ENCODE measurements at regions not wholly inside any gene's neighbourhood (a gene's known extent, or its start where the extent isn't known, plus 50 kb on each side); places are given as distances from the start of the nearest gene placed in this dataset.

GRCh38 chr12:28104316-28104715 is 85.9 kb upstream of the CCDC91 start:
- ATAC-seq (ENCODE audit: low FRiP score), result no peak

DNA sequence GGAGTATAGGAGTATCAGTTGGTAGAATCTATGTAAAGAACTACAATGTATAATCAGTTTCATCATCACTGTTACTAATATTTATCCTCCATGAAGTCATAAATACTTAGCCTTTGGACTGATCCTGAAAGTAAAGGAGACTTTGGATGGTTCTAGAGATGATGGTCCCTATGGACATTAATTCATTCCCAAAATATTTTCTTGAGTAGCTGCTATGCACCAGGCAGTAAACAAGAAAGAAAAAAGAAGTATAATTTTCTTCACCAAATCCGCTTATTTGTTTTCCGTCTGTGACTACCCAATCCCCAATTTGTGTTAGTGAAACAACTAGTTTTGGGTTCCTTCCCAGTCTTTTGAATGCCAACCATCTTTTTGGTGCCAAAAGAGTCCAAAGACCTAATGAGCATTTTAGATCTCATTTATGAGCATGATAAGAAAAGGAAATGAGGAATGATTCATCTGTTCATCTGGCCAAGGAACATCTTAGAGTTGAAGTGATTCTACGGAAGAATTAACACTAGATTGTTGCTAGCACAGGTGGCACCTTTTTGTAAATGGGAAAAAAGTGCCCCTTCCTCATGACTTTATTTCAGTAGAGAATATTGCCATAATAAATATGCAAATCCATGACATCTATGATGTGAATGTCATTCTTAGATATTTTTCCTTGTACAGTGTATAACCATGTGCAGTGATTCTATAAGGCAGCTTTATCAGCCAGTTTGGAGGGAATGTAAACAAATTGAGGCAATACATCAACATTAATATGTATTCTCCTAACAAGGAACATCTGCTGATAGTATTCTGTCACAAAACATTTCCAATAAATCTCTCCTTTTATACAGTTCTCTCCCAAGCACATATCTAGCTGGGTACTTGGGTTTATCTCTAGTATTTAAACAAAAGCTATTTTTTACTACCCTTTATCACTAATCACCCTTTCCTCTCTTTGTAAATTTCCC is 85.1 kb upstream of the CCDC91 start:
- TF ChIP-seq CTCF (IDR thresholded peaks at IDR 0.05), result no peak
- no peak for DNase-seq (ENCODE audit: low spot score)
- ATAC-seq (ENCODE audit: low FRiP score), result no peak

More at GRCh38 chr12:28104316-28104715, 85.9 kb upstream of the CCDC91 start:
- no peak for DNase-seq (ENCODE audit: low spot score)
- no peak for TF ChIP-seq CTCF (IDR thresholded peaks at IDR 0.05)

DNA sequence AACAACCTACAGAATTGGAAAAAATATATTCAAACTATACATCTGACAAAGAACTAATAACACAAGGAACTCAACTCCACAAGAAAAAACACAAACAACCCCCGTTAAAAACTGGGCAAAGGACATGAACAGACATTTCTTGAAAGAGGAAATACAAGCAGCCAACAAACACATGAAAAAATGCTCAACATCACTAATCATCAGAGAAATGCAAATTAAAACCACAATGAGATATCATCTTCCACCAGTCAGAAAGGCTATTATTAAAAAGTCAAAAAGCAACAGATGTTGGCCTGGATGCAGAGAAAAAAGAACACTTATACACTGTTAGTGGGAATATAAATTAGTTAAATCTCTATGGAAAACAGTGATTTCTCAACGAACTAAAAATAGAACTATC is 82.6 kb upstream of the CCDC91 start:
- no peak for TF ChIP-seq CTCF (IDR thresholded peaks at IDR 0.05)
- DNase-seq (ENCODE audit: low spot score), result no peak
- ATAC-seq (ENCODE audit: low FRiP score), result no peak

DNA sequence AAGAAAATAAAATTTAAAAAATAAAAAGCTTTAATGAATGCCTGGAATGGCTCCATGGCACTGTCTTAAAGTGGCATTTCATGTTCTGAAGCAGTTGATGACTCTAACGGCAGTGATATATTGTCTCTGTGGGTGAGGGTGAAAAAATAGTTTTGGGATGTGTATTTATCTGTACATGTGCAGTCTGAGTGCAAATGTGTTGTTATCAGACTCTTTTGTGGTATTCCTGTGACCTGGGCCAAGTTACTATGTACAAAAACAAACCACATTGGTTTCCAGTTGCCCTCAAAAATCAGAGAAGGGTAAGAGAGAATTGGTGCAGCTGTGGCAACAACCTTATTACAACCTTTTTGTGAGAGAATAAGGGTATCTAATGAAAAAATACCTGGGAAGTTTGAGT is 81.7 kb upstream of the CCDC91 start:
- ATAC-seq (ENCODE audit: low FRiP score), result no peak
- TF ChIP-seq CTCF (IDR thresholded peaks at IDR 0.05), result no peak

DNA sequence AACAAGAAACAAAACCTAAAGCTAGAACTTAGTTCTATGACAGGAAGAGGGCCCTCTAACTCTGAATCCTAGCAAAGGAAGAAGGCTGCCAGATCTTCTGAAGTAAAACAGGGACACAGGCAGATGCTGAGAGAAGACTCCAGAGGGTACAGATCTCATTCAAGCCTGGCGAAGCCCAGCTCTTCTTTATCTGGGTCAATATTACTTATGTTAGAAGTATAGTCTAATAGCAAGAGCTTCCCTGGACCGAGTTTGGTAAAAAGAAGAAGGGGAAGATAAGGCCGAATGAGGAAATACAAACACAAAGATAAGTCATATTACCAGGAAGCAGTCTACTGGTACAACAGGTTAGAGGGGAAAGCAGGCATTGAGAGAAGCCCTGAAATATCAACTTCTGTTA is 79.9 kb upstream of the CCDC91 start:
- no peak for DNase-seq (ENCODE audit: low spot score)
- no peak for ATAC-seq (ENCODE audit: low FRiP score)
- TF ChIP-seq CTCF (IDR thresholded peaks at IDR 0.05), result no peak

More for the DNA sequence above, 81.7 kb upstream of the CCDC91 start:
- DNase-seq (ENCODE audit: low spot score), result no peak

DNA sequence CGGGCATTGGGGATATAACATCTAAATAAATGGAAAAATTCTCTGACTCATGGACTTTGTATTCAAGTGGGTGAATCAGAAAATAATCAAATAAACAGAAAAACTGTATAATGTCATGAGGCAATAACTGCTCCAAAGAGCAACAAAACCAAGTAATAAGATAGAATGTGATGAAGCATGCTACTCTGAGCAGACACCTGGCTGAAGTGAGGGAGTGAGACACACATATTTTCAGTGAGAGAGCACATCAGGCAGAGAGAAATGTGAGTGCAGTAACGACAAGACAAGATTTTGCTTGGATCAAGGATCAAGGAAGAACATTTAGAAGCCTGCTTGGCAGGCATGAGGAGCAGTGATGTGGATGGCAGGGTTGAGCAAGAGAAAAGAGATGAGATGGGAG is 75.8 kb upstream of the CCDC91 start:
- ATAC-seq (ENCODE audit: low FRiP score) (no peak), DNase-seq (ENCODE audit: low spot score) (no peak)
- TF ChIP-seq CTCF (IDR thresholded peaks at IDR 0.05), result no peak

GRCh38 chr12:28121433-28121832 is 68.8 kb upstream of the CCDC91 start:
- ATAC-seq (ENCODE audit: low FRiP score) (no peak), DNase-seq (ENCODE audit: low spot score) (no peak)
- TF ChIP-seq CTCF (IDR thresholded peaks at IDR 0.05), result no peak
